ENCODE measurements at regions not wholly inside any gene's neighbourhood (a gene's known extent, or its start where the extent isn't known, plus 50 kb on each side); places are given as distances from the start of the nearest gene placed in this dataset.

- TF ChIP-seq EZH2phosphoT487 (conservative IDR thresholded peaks at IDR 0.05; ENCODE audit: low read length) (no peak), CTCF (IDR thresholded peaks at IDR 0.05; ENCODE audit: insufficient read depth, low read length, poor library complexity, severe bottlenecking) (no peak)
These were observed 372.6 kb downstream of the ZEB2 start for GRCh38 chr2:144147356-144147755.

Data from SU-DHL-6 (cell line).